ENCODE measurements at regions not wholly inside any gene's neighbourhood (a gene's known extent, or its start where the extent isn't known, plus 50 kb on each side); places are given as distances from the start of the nearest gene placed in this dataset.
"Not testable (repeated sequence)": the region's sequence is repeated elsewhere in the genome, so short reads cannot be mapped to it uniquely, and the experiment has no call there.

GRCh38 chr2:82215212-82215611 is 1910.7 kb upstream of the LRRTM1 start:
- H3K27ac ChIP-seq (ENCODE audit: low read depth in 2 of 2, low read length in 1 of 2) = no peak overlapping the region
- no peak overlapping the region for H3K4me3 ChIP-seq (ENCODE audit: low read depth in 1 of 2, low read length in 2 of 2)
- H3K4me1 ChIP-seq (ENCODE audit: control insufficient read depth in 2 of 2, insufficient read depth in 2 of 2, low read length in 1 of 2) = no peaks in the 10 kb centered on the region
- no peaks in the 10 kb centered on the region for H3K27me3 ChIP-seq (ENCODE audit: control insufficient read depth in 1 of 2, insufficient read depth in 2 of 2, low read length in 2 of 2)
- H3K9me3 ChIP-seq (ENCODE audit: control insufficient read depth in 2 of 2, insufficient read depth in 1 of 2, low read depth in 1 of 2, low read length in 1 of 2) = peaks cover 0 to 9% of the 10 kb centered on the region in 2 donors
- 71 to 72% methylated on average over 4 of the region's 4 CpGs for WGBS, 2 donors
- H3K36me3 ChIP-seq (ENCODE audit: control insufficient read depth in 2 of 2, insufficient read depth in 2 of 2, low read length in 1 of 2) = no peaks in the 10 kb centered on the region

GRCh38 chr2:82199493-82199852 is 1894.9 kb upstream of the LRRTM1 start:
- Histone ChIP-seq H3K4me3 (ENCODE audit: low read depth in 1 of 2, low read length in 2 of 2) (no peak overlapping the region), H3K4me1 (ENCODE audit: control insufficient read depth in 2 of 2, insufficient read depth in 2 of 2, low read length in 1 of 2) (no peaks in the 10 kb centered on the region), H3K27me3 (ENCODE audit: control insufficient read depth in 1 of 2, insufficient read depth in 2 of 2, low read length in 2 of 2) (no peaks in the 10 kb centered on the region), H3K27ac (ENCODE audit: low read depth in 2 of 2, low read length in 1 of 2) (no peak overlapping the region), H3K9me3 (ENCODE audit: control insufficient read depth in 2 of 2, insufficient read depth in 1 of 2, low read depth in 1 of 2, low read length in 1 of 2) (no peaks in the 10 kb centered on the region), H3K36me3 (ENCODE audit: control insufficient read depth in 2 of 2, insufficient read depth in 2 of 2, low read length in 1 of 2) (no peaks in the 10 kb centered on the region)
- WGBS, 2 donors = 67 to 73% methylated on average over 3 of the region's 3 CpGs

- 85 to 90% methylated on average over 4 of the region's 4 CpGs for WGBS, 2 donors
- no peaks in the 10 kb centered on the region for H3K36me3 ChIP-seq (ENCODE audit: control insufficient read depth in 2 of 2, insufficient read depth in 2 of 2, low read length in 1 of 2)
- no peaks in the 10 kb centered on the region for H3K4me1 ChIP-seq (ENCODE audit: control insufficient read depth in 2 of 2, insufficient read depth in 2 of 2, low read length in 1 of 2)
- no peak overlapping the region for H3K4me3 ChIP-seq (ENCODE audit: low read depth in 1 of 2, low read length in 2 of 2)
- no peaks in the 10 kb centered on the region for H3K9me3 ChIP-seq (ENCODE audit: control insufficient read depth in 2 of 2, insufficient read depth in 1 of 2, low read depth in 1 of 2, low read length in 1 of 2)
- H3K27ac ChIP-seq (ENCODE audit: low read depth in 2 of 2, low read length in 1 of 2) = no peak overlapping the region
- H3K27me3 ChIP-seq (ENCODE audit: control insufficient read depth in 1 of 2, insufficient read depth in 2 of 2, low read length in 2 of 2) = no peaks in the 10 kb centered on the region
These were observed 1894.4 kb upstream of the LRRTM1 start for GRCh38 chr2:82198809-82199492.

- Histone ChIP-seq H3K4me3 (ENCODE audit: low read depth in 1 of 2, low read length in 2 of 2) (no peak overlapping the region), H3K36me3 (ENCODE audit: control insufficient read depth in 2 of 2, insufficient read depth in 2 of 2, low read length in 1 of 2) (no peaks in the 10 kb centered on the region), H3K27ac (ENCODE audit: low read depth in 2 of 2, low read length in 1 of 2) (no peak overlapping the region), H3K27me3 (ENCODE audit: control insufficient read depth in 1 of 2, insufficient read depth in 2 of 2, low read length in 2 of 2) (no peaks in the 10 kb centered on the region), H3K4me1 (ENCODE audit: control insufficient read depth in 2 of 2, insufficient read depth in 2 of 2, low read length in 1 of 2) (no peaks in the 10 kb centered on the region), H3K9me3 (ENCODE audit: control insufficient read depth in 2 of 2, insufficient read depth in 1 of 2, low read depth in 1 of 2, low read length in 1 of 2) (no peaks in the 10 kb centered on the region)
These were observed 1877.7 kb upstream of the LRRTM1 start for GRCh38 chr2:82182270-82182669.

- WGBS, 2 donors = 90% methylated on average over 10 of the region's 10 CpGs
- H3K27me3 ChIP-seq (ENCODE audit: control insufficient read depth in 1 of 2, insufficient read depth in 2 of 2, low read length in 2 of 2); H3K36me3 ChIP-seq (ENCODE audit: control insufficient read depth in 2 of 2, insufficient read depth in 2 of 2, low read length in 1 of 2); H3K9me3 ChIP-seq (ENCODE audit: control insufficient read depth in 2 of 2, insufficient read depth in 1 of 2, low read depth in 1 of 2, low read length in 1 of 2); H3K27ac ChIP-seq (ENCODE audit: low read depth in 2 of 2, low read length in 1 of 2); H3K4me1 ChIP-seq (ENCODE audit: control insufficient read depth in 2 of 2, insufficient read depth in 2 of 2, low read length in 1 of 2); H3K4me3 ChIP-seq (ENCODE audit: low read depth in 1 of 2, low read length in 2 of 2): not testable (repeated sequence)
These were observed 1870.7 kb upstream of the LRRTM1 start for GRCh38 chr2:82175210-82175609.

- Histone ChIP-seq H3K4me3 (ENCODE audit: low read depth in 1 of 2, low read length in 2 of 2) (no peak overlapping the region), H3K36me3 (ENCODE audit: control insufficient read depth in 2 of 2, insufficient read depth in 2 of 2, low read length in 1 of 2) (no peaks in the 10 kb centered on the region), H3K27me3 (ENCODE audit: control insufficient read depth in 1 of 2, insufficient read depth in 2 of 2, low read length in 2 of 2) (no peaks in the 10 kb centered on the region), H3K27ac (ENCODE audit: low read depth in 2 of 2, low read length in 1 of 2) (no peak overlapping the region), H3K4me1 (ENCODE audit: control insufficient read depth in 2 of 2, insufficient read depth in 2 of 2, low read length in 1 of 2) (no peaks in the 10 kb centered on the region), H3K9me3 (ENCODE audit: control insufficient read depth in 2 of 2, insufficient read depth in 1 of 2, low read depth in 1 of 2, low read length in 1 of 2) (peaks cover 0 to 2% of the 10 kb centered on the region in 2 donors)
- 69 to 70% methylated on average over 2 of the region's 2 CpGs for WGBS, 2 donors
These were observed 1867.9 kb upstream of the LRRTM1 start for GRCh38 chr2:82172483-82172882.

GRCh38 chr2:82169379-82169778 is 1864.8 kb upstream of the LRRTM1 start:
- Histone ChIP-seq H3K27me3 (ENCODE audit: control insufficient read depth in 1 of 2, insufficient read depth in 2 of 2, low read length in 2 of 2) (no peaks in the 10 kb centered on the region), H3K27ac (ENCODE audit: low read depth in 2 of 2, low read length in 1 of 2) (no peak overlapping the region), H3K4me3 (ENCODE audit: low read depth in 1 of 2, low read length in 2 of 2) (no peak overlapping the region), H3K36me3 (ENCODE audit: control insufficient read depth in 2 of 2, insufficient read depth in 2 of 2, low read length in 1 of 2) (no peaks in the 10 kb centered on the region), H3K4me1 (ENCODE audit: control insufficient read depth in 2 of 2, insufficient read depth in 2 of 2, low read length in 1 of 2) (no peaks in the 10 kb centered on the region), H3K9me3 (ENCODE audit: control insufficient read depth in 2 of 2, insufficient read depth in 1 of 2, low read depth in 1 of 2, low read length in 1 of 2) (peaks cover 0 to 2% of the 10 kb centered on the region in 2 donors)
- WGBS, 2 donors = 71 to 73% methylated on average over 4 of the region's 4 CpGs

GRCh38 chr2:82165377-82165776 is 1860.8 kb upstream of the LRRTM1 start:
- H3K27ac ChIP-seq (ENCODE audit: low read depth in 2 of 2, low read length in 1 of 2) = no peak overlapping the region
- no peak overlapping the region for H3K4me3 ChIP-seq (ENCODE audit: low read depth in 1 of 2, low read length in 2 of 2)

GRCh38 chr2:82158150-82158549 is 1853.6 kb upstream of the LRRTM1 start:
- 49 to 61% methylated on average over 2 of the region's 2 CpGs for WGBS, 2 donors

More at GRCh38 chr2:82165377-82165776, 1860.8 kb upstream of the LRRTM1 start:
- Histone ChIP-seq H3K27me3 (ENCODE audit: control insufficient read depth in 1 of 2, insufficient read depth in 2 of 2, low read length in 2 of 2) (no peaks in the 10 kb centered on the region), H3K36me3 (ENCODE audit: control insufficient read depth in 2 of 2, insufficient read depth in 2 of 2, low read length in 1 of 2) (no peaks in the 10 kb centered on the region), H3K9me3 (ENCODE audit: control insufficient read depth in 2 of 2, insufficient read depth in 1 of 2, low read depth in 1 of 2, low read length in 1 of 2) (no peaks in the 10 kb centered on the region), H3K4me1 (ENCODE audit: control insufficient read depth in 2 of 2, insufficient read depth in 2 of 2, low read length in 1 of 2) (no peaks in the 10 kb centered on the region)

GRCh38 chr2:82155469-82155868 is 1850.9 kb upstream of the LRRTM1 start:
- Histone ChIP-seq H3K9me3 (ENCODE audit: control insufficient read depth in 2 of 2, insufficient read depth in 1 of 2, low read depth in 1 of 2, low read length in 1 of 2) (no peaks in the 10 kb centered on the region), H3K4me1 (ENCODE audit: control insufficient read depth in 2 of 2, insufficient read depth in 2 of 2, low read length in 1 of 2) (no peaks in the 10 kb centered on the region), H3K27ac (ENCODE audit: low read depth in 2 of 2, low read length in 1 of 2) (no peak overlapping the region), H3K4me3 (ENCODE audit: low read depth in 1 of 2, low read length in 2 of 2) (no peak overlapping the region), H3K27me3 (ENCODE audit: control insufficient read depth in 1 of 2, insufficient read depth in 2 of 2, low read length in 2 of 2) (no peaks in the 10 kb centered on the region), H3K36me3 (ENCODE audit: control insufficient read depth in 2 of 2, insufficient read depth in 2 of 2, low read length in 1 of 2) (no peaks in the 10 kb centered on the region)
- 80 to 83% methylated on average over 4 of the region's 4 CpGs for WGBS, 2 donors

More at GRCh38 chr2:82158150-82158549, 1853.6 kb upstream of the LRRTM1 start:
- H3K27me3 ChIP-seq (ENCODE audit: control insufficient read depth in 1 of 2, insufficient read depth in 2 of 2, low read length in 2 of 2) = no peaks in the 10 kb centered on the region
- no peaks in the 10 kb centered on the region for H3K4me1 ChIP-seq (ENCODE audit: control insufficient read depth in 2 of 2, insufficient read depth in 2 of 2, low read length in 1 of 2)
- H3K36me3 ChIP-seq (ENCODE audit: control insufficient read depth in 2 of 2, insufficient read depth in 2 of 2, low read length in 1 of 2) = no peaks in the 10 kb centered on the region
- no peak overlapping the region for H3K27ac ChIP-seq (ENCODE audit: low read depth in 2 of 2, low read length in 1 of 2)
- no peaks in the 10 kb centered on the region for H3K9me3 ChIP-seq (ENCODE audit: control insufficient read depth in 2 of 2, insufficient read depth in 1 of 2, low read depth in 1 of 2, low read length in 1 of 2)
- no peak overlapping the region for H3K4me3 ChIP-seq (ENCODE audit: low read depth in 1 of 2, low read length in 2 of 2)

All from esophagus (tissue), 2 donors.